SU-DHL-6 (cell line): ENCODE measurements at regions not wholly inside any gene's neighbourhood (a gene's known extent, or its start where the extent isn't known, plus 50 kb on each side); places are given as distances from the start of the nearest gene placed in this dataset.

ENCODE experiments used
- H2AFZ ChIP-seq: fragments of 200-600 bp; sonication (generic); 2 replicates; pipeline ENCODE4 v1.6.1; 2014; ENCODE audit warnings: low read depth, mild to moderate bottlenecking, moderate library complexity, mixed read lengths, antibody characterized with exemption, low read length; ENCODE audit not compliant: severe bottlenecking
- H3F3A ChIP-seq: fragments of 200-600 bp; shearing (Covaris generic); 2 replicates; pipeline ENCODE4 v1.6.0; 2016; ENCODE audit warnings: antibody characterized with exemption, mild to moderate bottlenecking; ENCODE audit not compliant: insufficient read depth
- H3K27ac ChIP-seq: fragments of 200-600 bp; sonication (generic); 2 replicates; pipeline ENCODE4 v1.5.1; 2016; ENCODE audit warnings: low read depth, mild to moderate bottlenecking, low read length, moderate library complexity, mixed read lengths
- H3K27me3 ChIP-seq: fragments of 200-600 bp; sonication (generic), shearing (Covaris generic); 2 replicates; pipeline ENCODE4 v1.6.0; 2014; ENCODE audit warnings: mild to moderate bottlenecking, low read length
- H3K36me3 ChIP-seq: fragments of 200-600 bp; sonication (generic); 2 replicates; pipeline ENCODE4 v1.6.1; 2014; ENCODE audit warnings: mild to moderate bottlenecking, low read length, mixed read lengths
- H3K4me2 ChIP-seq: fragments of 300-600, 200-600 bp; shearing (Covaris generic), sonication (generic); 2 replicates; pipeline ENCODE4 v1.6.0; 2014; ENCODE audit warnings: low read length, low read depth, mild to moderate bottlenecking; ENCODE audit not compliant: poor library complexity, severe bottlenecking
- H3K4me3 ChIP-seq: fragments of 200-600 bp; sonication (generic); 2 replicates; pipeline ENCODE4 v1.5.1; 2014; ENCODE audit warnings: antibody characterized with exemption, low read length, mild to moderate bottlenecking, mixed read lengths; ENCODE audit not compliant: insufficient read depth, poor library complexity, severe bottlenecking
- H3K79me2 ChIP-seq: fragments of 200-600 bp; sonication (generic); 2 replicates; pipeline ENCODE4 v1.6.1; 2014; ENCODE audit warnings: mild to moderate bottlenecking, low read length, moderate library complexity; ENCODE audit not compliant: insufficient read depth
- H3K9ac ChIP-seq: fragments of 200-600 bp; sonication (generic); 2 replicates; pipeline ENCODE4 v1.7.0; 2014; ENCODE audit warnings: mild to moderate bottlenecking, low read length
- H3K9me2 ChIP-seq: fragments of 200-600 bp; sonication (generic); replicated peaks from 2 replicates; pipeline ENCODE4 v1.6.1; 2014; ENCODE audit warnings: low read length; ENCODE audit not compliant: insufficient read depth
- H3K9me3 ChIP-seq: fragments of 200-600 bp; sonication (generic); 2 replicates; pipeline ENCODE4 v1.6.1; 2014; ENCODE audit warnings: low read length, mixed read lengths; ENCODE audit not compliant: insufficient read depth
- H4K20me1 ChIP-seq: fragments of 200-600 bp; sonication (generic); 2 replicates; pipeline ENCODE4 v1.6.1; 2014; ENCODE audit warnings: low read depth, mild to moderate bottlenecking, antibody characterized with exemption, low read length, moderate library complexity, mixed read lengths
- EZH2phosphoT487 ChIP-seq: fragments of 200-600 bp; sonication (generic), shearing (Covaris generic); conservative IDR thresholded peaks from 2 replicates; pipeline ENCODE4 v1.6.1; 2018; ENCODE audit warnings: mild to moderate bottlenecking, antibody characterized with exemption, low read length, moderate library complexity, mixed read lengths
- TF ChIP-seq, protein P1 (sequence below): fragments of 200-600 bp; sonication (generic); IDR thresholded peaks from one replicate; pipeline ENCODE4 v1.5.1; 2017; ENCODE audit warnings: antibody characterized with exemption, mild to moderate bottlenecking, low read length, moderate library complexity; ENCODE audit not compliant: insufficient read depth, poor library complexity, severe bottlenecking

GRCh38 chr12:30827101-30828066 is 72.6 kb upstream of the CAPRIN2 start:
- Histone ChIP-seq H3K9me3 (no peaks in the 10 kb centered on the region), H3K27ac (no peak overlapping the region), H3K4me2 (no peak overlapping the region), H4K20me1 (no peaks in the 10 kb centered on the region), H2AFZ (no peak overlapping the region), H3K27me3 (no peaks in the 10 kb centered on the region), H3F3A (no peaks in the 10 kb centered on the region), H3K9me2 (no peaks in the 10 kb centered on the region), H3K9ac (no peak overlapping the region), H3K79me2 (no peaks in the 10 kb centered on the region), H3K4me3 (no peak overlapping the region), H3K36me3 (no peaks in the 10 kb centered on the region)
- no peak for TF ChIP-seq EZH2phosphoT487
- TF ChIP-seq, protein P1, sequence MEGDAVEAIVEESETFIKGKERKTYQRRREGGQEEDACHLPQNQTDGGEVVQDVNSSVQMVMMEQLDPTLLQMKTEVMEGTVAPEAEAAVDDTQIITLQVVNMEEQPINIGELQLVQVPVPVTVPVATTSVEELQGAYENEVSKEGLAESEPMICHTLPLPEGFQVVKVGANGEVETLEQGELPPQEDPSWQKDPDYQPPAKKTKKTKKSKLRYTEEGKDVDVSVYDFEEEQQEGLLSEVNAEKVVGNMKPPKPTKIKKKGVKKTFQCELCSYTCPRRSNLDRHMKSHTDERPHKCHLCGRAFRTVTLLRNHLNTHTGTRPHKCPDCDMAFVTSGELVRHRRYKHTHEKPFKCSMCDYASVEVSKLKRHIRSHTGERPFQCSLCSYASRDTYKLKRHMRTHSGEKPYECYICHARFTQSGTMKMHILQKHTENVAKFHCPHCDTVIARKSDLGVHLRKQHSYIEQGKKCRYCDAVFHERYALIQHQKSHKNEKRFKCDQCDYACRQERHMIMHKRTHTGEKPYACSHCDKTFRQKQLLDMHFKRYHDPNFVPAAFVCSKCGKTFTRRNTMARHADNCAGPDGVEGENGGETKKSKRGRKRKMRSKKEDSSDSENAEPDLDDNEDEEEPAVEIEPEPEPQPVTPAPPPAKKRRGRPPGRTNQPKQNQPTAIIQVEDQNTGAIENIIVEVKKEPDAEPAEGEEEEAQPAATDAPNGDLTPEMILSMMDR, result no peak

DNA sequence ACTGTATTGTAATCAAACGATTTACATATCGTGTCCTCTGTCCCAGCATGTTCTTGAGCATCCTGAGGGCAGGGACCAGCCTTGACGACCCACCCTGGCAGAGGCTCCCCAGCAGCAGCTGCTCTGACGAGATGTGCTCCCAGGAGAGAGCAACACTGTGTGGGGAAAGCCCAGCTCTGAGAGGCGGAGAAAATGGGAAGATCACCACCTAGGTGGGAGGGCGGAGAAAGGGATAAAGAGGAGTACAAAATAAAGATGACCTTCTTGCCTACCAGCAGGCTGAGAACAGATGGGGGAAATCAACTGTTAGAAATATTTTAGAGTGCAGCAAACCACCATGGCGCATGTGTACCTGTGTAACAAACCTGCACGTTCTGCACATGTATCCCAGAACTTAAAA is 71.5 kb upstream of the CAPRIN2 start:
- no peak overlapping the region for H3K27ac ChIP-seq
- TF ChIP-seq, protein P1, result no peak
- no peak for TF ChIP-seq EZH2phosphoT487
- H3K27me3 ChIP-seq, result no peaks in the 10 kb centered on the region
- no peaks in the 10 kb centered on the region for H3K9me2 ChIP-seq
- H3K9ac ChIP-seq, result no peak overlapping the region
- H3K4me2 ChIP-seq, result no peak overlapping the region
- no peaks in the 10 kb centered on the region for H3K9me3 ChIP-seq
- H2AFZ ChIP-seq, result no peak overlapping the region
- H3F3A ChIP-seq, result no peaks in the 10 kb centered on the region
- H3K79me2 ChIP-seq, result no peaks in the 10 kb centered on the region
- H3K4me3 ChIP-seq, result no peak overlapping the region
- H3K36me3 ChIP-seq, result no peaks in the 10 kb centered on the region
- H4K20me1 ChIP-seq, result no peaks in the 10 kb centered on the region

DNA sequence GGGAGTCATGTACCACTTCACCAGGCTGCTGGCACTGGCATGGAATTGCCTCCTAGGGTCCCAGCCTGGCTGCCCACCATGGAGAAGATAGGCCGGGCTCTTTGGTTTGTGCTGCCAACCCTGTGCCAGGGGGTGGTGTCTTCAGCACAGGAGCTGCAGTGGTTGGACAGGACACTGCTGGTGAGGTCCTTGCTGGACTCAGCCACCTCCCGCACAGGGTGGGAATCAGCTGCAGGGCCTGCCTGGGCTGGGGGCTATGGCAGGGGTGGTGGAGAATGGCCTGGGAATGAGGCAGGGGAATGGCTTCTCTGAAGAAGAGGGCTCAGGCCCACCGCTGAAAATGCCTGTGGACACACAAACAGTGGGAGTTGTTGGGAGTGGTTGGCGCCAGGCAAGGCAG is 70.6 kb upstream of the CAPRIN2 start:
- no peak overlapping the region for H2AFZ ChIP-seq
- no peak for TF ChIP-seq EZH2phosphoT487
- TF ChIP-seq, protein P1, result no peak
- H3K27me3 ChIP-seq, result no peaks in the 10 kb centered on the region
- H3K9ac ChIP-seq, result no peak overlapping the region
- no peak overlapping the region for H3K4me2 ChIP-seq
- H3K27ac ChIP-seq, result no peak overlapping the region
- no peaks in the 10 kb centered on the region for H3F3A ChIP-seq
- no peaks in the 10 kb centered on the region for H3K79me2 ChIP-seq
- H4K20me1 ChIP-seq, result no peaks in the 10 kb centered on the region
- no peak overlapping the region for H3K4me3 ChIP-seq
- no peaks in the 10 kb centered on the region for H3K36me3 ChIP-seq
- H3K9me3 ChIP-seq, result no peaks in the 10 kb centered on the region
- no peaks in the 10 kb centered on the region for H3K9me2 ChIP-seq
